ENCODE measurements at regions not wholly inside any gene's neighbourhood (a gene's known extent, or its start where the extent isn't known, plus 50 kb on each side); places are given as distances from the start of the nearest gene placed in this dataset.

DNA sequence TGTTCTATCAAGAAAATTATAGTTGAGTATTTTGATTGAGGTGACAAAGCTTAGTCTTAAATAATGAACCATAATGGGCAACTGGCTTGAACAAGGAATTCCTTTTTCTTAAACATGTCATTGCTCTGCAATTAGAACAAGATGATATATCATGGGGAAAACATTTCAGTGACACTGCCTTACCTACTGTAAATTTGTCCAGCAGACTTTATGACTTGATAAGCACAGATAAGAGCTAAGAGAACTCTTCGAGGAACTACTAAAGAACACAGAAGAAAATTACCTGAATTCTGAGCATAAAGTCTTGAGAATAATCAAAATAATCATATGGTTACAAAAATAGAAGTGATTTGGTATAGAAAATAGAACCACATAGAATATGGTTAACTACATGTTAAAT, 257.8 kb downstream of the PDHA2 start:
- no peak for DNase-seq (ENCODE audit: low spot score)

DNA sequence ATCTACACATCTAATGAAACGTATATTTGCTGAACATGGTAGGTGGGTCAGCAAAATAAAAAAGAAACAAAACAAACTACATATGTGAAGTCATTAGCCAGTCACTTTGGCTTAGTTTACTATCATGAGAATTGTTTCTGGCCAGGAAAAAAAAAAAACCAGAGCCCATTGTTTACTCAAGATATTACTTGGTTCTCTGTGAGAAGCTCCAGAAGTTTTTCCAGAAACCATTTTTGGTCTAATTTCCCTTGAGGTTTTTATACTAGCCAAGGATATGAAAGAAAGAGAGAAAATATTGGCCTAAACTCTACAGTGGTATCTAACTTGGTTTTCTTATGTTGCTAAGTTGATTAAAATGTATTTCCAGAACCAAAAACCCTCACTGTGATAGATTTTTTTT, 259.1 kb downstream of the PDHA2 start:
- DNase-seq (ENCODE audit: low spot score): no peak

DNA sequence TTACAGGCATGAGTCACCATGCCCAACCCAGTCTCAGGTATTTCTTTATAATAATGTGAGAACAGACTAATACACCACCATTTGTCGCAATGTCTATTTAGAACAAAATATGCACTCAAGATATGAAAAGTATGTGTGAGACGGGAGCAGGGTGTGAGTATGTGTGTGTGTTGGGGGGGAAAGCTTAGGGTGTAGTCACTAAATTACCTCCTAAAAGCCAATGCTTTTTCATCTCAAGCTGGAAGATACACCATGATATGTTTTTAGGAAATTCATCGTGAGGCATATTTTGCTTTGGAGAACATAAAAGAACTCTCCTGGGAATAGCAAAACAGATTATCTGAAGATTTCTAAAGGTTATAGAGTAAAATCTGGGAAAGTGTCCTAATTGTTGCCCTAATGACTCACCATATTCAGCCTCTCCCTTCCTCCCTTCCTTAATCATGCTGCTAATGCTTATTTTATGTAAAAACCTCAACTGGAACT, 262.7 kb downstream of the PDHA2 start:
- DNase-seq (ENCODE audit: low spot score): no peak

DNA sequence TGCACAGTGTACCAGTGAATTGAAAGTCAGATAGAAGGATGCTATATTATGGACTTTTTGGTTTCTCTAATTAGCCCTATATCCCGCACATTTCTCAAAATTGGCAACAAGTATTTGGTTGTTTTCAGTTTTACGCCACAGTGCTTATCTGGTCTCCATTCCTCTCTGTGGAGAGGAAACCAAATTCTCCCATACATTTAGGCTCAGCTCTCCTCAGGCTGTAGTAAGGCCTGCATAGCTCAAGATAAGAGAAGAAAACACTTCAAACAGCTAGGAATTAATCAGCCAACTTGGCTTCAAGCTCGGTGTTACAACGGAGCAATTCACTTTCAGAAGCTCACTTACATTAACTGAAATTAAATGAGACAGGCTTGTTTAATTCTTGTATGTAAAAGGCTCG, 263.2 kb downstream of the PDHA2 start:
- DNase-seq (ENCODE audit: low spot score): no peak

DNA sequence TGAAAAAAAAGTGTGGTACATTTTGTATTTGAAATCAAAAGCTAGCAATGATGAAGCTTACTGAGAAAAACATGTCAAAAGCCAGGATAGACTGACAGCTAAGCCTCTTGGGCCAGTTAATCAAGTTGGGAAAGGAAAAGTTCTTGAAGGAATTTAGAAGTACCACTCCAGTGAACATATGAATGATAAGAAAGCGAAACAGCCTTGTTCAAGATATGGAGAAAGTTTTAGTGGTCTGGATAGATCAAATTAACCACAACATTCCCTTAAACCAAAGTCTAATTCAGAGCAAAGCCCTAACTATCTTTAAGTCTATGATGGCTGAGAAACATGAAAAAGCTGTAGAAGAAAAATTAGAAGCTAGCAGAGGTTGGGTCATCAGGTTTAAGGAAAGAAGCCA, 268.3 kb downstream of the PDHA2 start:
- no peak for DNase-seq (ENCODE audit: low spot score)

DNA sequence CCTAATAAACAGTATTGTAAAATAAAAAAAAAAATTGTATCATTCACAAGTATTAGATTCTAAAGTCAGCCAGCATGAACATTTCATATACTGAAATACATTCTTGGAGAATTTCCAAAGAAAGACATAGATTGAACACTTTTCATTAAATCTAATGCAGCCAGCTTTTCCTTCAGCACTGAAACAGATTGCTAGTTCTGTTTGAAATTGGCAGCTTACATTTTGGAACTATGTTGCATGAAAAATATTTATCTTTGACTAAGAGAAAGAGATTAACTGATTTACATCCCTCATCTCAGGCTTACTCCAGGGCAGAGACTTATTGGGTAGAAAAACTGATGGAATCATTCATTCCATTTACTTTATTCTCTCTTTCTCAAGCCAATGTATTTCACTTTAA, 272.7 kb downstream of the PDHA2 start:
- DNase-seq (ENCODE audit: low spot score): no peak

DNA sequence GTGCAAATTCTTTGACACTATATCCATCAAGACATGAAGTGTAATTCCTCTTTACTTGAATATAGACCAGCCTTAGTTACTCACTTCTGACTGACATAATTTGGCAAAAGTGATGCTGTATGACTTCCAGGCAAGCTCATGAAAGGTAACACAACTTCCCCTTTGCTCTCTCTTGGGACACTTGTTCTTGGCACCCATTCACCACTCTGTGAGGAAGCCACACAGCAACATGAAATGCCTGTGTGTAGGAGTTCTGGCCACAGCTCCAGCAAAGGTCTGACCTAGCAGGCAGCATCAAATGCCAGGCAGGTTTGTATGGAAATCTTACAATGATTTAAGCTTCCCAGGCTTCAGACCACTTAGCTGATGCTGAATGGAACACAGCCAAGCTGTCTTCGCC, 280.3 kb downstream of the PDHA2 start:
- DNase-seq (ENCODE audit: low spot score): no peak

DNA sequence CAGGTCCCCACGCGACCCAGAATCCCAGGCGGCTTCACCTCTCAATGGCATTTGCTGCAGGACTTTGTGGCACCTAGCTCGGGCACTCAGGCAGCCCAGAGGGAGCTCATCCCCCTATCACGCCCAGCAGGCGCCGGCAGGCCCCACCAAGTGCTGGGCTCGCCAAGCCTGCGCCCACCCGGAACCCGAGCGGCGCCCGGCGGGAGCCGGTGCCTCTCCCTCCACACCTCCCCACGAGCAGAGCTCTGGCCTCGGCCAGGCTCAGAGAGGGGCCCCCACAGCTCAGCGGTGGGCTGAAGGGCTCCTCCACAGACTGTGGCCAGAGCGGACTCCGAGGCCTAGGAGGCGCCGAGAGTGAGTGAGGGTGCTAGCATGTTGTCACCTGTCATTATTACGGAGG, 286.3 kb downstream of the PDHA2 start:
- DNase-seq (ENCODE audit: low spot score): no peak

DNA sequence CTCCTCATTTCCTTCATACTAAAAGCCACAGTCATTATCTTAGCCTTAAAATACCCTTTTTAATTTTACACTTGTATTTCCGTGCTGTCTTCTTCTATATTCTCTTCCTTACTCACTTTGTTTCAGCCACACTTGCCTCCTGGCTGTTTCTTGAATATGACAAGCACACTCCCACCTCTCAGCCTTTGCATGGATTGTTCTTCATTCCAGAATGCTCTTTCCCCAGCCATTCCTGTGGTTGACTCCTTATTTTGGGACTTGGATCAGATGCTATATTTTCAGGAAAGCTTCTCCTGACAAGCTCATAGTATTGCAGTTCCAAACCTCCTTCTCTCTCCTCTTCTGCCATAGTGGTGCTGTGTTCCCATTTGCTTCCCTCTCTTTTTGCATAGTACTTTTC, 291.3 kb downstream of the PDHA2 start:
- no peak for DNase-seq (ENCODE audit: low spot score)

DNA sequence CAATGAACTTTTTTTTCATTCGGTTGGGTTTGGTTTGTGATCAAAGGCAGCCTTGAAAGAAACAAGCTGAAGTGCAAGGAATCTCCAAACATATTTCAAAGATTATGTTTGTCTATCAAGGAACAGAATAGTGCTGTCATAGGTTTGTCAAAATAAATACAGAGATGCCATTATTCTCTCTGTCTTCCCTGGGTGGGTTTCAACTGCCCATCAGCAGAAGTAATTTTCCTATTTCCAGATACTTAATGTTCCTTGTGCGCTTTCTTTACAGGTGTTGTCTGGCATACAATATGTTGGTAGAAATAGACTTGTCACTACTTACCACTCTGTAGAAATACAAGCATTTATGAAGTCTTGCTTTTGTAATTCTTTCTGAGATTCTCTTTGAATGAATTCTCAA, 294.9 kb downstream of the PDHA2 start:
- DNase-seq (ENCODE audit: low spot score): no peak

DNA sequence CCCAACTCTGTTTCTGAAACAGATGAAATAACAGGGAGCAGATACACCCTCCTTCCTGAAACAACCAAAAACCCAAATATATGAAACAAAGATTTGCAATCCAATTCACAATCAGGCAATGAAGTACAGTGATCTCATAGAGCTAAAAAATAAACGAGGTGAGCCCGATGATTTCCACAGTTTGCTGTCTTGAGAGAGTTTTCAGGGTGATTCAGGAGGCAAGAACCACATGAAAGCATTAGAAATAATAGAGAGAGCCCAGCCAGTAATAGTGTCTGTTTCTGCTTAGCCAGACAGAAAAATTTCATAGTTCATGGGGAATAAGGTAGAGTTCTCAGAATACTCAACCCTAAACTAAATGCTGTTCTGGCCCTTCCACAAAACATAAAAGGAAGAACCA, 296.2 kb downstream of the PDHA2 start:
- no peak for DNase-seq (ENCODE audit: low spot score)

DNA sequence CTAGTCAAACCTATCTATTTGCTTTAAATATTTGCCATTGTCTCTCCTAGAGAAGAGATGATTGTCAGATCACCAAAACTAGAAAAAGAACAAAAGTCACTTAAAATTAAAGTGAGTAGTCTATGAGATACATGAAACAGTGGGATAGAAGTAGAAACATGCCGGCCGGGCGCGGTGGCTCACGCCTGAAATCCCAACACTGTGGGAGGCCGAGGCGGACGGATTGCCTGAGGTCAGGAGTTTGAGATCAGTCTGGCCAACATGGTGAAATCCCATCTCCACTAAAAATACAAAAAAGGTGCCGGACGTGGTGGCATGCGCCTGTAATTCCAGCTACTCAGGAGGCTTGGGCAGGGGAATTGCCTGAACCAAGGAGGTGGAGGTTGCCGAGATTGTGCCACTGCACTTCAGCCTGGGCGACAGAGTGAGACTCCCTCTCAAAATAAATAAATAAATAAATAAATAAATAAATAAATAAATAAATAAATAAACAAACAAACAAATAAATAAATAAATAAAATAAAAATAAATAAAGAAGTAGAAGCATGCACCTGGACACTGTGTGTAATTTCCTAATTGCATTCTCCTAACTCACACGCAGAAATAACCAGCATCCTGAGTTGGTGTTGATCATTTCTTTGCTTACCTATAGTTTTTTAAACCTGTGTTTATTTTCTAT, 299.5 kb downstream of the PDHA2 start:
- DNase-seq (ENCODE audit: low spot score): no peak

DNA sequence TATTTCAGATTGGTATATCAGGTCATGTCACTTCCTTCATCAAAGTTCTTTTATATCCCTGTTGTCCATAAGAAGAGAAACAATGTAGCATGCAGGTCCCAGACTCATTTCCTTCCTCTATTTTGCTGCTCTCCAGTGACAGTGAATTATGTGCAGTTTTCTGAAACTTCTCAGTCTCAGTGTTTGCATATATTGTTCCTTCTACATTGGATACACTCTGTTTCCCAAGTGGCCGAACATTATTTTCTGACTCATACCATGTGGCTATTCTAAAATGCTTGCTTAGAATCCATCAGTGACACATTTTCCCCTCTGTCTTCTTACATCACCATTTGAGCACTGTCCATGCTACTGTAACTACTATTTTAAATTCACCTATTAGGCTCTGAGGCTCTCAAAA, 305.7 kb downstream of the PDHA2 start:
- DNase-seq (ENCODE audit: low spot score): no peak

DNA sequence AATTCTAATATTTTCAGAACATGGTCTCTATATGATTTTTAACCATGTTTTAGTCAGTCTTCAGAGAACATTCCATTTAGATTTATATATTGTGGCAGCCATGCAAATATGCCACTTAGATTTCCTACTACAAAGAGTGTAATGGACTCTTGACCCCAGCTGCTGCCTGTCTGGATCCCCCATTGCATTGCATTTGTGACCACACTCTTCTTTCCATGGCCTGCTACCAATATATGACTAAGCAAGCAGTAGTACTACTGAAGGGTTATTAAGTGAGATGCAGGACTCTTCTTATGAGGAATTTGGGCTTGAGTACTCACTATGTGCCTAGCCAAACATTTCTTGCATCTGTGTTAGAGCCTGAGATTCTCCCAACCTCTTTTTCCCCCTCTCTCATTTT, 306.8 kb downstream of the PDHA2 start:
- DNase-seq (ENCODE audit: low spot score): no peak

DNA sequence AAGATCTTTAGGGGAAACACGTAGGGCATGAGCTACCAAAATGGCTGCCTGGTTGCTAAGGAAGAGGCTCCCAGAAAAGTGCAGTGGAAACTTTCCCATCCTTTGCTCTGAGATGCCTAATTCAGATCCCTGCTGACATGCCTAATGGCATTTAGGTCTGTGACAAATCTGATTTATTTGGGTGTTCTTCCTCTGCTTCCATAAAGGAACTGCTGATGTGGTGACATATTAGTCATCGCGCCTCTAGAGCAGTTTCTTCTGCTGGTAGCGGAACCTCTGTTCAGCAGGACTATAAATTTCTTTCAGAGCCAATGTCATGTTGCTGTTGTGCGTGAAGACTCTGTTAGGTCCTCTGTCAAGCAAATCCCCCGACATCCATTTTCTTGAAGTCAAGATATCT, 310.0 kb downstream of the PDHA2 start:
- DNase-seq (ENCODE audit: low spot score): no peak

DNA sequence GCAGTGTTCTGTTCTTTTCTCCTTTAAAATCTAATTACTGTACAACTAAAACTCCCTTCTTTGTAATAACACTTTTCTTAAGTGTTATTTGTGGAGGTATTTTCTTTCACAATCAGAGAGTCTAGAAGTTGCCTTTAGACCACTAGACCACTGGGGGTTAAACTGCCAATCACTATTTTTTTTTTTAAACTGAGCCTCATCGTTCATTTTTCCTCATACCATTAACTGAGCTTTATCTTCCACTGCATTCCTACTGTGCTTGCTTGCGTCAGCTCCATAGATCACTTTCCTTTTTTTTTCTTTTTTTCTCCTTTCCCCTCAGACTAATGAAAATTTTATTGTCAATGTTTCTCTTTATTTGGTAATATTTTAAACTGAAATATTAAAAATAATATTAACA, 310.6 kb downstream of the PDHA2 start:
- DNase-seq (ENCODE audit: low spot score): no peak

DNA sequence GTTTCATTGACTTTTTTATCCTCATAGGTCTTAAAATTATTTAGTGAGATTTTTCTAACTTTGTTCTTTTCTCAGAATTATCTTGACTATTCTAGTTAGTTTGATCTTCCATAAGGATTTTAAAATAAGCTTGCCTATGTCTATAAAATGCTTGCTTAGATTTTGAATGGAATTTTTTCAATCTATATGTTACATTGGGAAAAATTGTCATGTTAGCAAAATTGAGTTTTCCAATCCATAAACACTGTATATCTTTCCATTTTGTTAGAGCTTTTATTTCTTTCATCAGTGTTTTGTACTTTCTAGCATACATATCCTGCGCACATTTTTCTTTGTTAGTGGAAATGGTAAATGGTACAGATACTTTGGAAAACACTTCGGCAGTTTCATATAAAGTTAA, 312.9 kb downstream of the PDHA2 start:
- DNase-seq (ENCODE audit: low spot score): no peak

DNA sequence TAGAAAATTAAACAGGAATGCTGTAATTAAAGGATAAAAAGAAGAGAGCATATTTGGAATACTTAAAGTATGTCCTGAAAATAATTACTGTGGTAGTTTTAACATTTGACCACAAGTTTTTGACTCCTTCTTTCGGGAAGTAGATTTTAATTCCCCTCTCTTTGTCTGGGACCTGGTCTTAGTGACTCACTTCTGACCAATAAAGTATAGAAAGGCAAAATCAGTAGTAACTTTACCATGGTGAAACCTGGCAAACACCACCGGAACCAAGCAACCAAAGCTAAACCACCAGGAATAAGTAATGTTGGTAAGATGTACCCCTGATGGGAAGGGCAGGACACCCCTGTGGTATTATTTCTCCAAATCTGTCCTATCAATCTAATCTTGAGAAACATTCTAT, 314.8 kb downstream of the PDHA2 start:
- no peak for DNase-seq (ENCODE audit: low spot score)

DNA sequence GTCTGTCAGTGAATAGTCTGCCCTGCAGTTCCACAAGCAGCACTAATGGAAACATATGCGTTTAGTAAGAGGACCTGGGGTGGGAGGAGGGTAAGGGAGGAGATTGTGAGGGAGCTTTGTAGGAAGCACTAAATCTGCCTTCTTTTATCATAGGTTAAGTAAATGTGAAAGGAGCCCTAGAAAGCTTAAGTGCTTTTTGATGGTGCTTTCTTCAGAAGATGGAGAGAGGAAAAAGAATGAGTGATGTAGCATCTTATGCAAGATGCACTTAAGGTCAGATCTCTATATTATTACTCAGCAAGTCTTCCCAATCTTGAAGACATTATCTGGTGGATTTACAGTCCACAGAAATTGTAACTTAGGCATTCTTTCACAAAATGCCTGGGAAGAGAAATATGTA, 322.7 kb downstream of the PDHA2 start:
- DNase-seq (ENCODE audit: low spot score): no peak

DNA sequence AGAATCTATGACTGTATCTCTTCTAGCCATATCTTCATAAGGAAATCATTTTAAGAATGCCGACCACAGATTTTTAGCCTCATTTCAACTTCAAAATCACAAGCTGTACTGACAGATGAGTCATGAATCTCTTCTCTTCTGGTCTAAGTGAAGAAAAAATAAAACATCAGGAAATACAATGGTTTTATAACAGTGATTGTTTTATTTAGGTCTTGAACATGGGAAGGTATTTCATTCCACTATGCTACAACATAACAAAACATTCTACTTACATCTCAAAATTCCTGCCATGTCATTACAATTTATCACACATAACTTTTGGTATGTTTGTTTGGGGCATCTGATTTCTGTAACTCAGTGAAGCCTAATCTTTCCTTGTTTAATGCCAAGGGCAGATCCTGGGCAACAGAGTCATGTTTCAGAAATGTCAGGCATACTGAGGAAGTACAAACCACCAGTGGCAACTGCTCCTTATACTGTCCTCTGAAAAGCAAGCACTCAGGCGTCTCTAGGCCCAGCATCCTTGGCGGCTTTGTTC, 325.0 kb downstream of the PDHA2 start:
- DNase-seq (ENCODE audit: low spot score): no peak

DNA sequence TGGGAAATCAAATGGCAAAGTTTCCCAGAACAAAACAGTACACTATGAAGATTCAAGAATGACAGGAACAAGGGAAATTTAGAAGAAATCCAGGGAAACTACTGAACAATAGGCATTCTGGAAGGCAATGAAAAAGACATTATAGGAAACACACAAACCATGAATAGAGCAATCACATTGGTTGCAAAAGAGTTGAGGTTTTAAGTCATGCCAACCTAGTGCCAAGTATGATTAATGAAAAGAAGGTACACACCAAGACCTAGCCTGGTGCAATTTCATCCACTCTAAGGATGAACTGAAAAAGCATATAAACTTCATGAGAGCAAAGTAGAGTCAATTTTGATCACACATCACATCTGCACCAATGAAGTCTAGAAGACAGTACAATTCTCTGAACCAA, 326.9 kb downstream of the PDHA2 start:
- DNase-seq (ENCODE audit: low spot score): no peak

DNA sequence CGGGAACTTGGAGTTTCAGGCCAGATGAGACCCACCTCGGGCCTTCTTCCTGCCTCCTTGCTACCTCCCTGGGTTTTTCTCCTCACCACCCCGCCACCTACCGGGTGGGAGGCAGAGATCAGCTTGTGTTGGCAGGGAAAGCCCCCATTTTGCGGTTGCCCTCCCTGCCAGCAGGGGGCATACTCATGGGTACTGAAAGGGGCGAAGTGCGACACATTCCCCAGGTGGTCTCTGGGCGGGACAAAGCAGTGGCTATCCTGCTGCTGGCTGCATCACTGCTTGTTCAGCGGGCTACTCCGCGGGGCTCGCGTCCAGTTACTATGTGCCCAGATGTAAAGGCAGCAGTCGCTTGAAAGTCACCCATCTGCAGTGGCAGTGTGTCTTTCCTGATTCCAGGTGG, 330.3 kb downstream of the PDHA2 start:
- DNase-seq (ENCODE audit: low spot score): no peak

DNA sequence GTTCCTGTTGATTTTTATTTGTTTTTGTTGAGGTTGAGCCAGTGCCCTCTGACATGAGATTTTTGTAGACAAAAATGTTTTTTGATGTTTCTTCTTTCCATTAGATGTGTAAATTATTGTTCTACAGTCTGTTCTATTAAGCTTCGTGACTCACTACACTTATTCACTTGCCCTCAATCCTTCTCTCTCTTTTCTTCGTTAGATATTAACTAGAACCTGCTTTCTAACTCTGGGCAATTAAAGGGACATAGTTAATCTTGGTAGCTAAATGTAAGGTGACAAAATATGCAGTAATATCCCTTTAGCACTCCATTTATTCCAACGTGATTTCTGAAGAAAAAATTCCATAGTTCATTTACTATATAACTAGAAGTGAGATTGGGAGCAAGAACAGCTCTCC, 333.9 kb downstream of the PDHA2 start:
- no peak for DNase-seq (ENCODE audit: low spot score)

DNA sequence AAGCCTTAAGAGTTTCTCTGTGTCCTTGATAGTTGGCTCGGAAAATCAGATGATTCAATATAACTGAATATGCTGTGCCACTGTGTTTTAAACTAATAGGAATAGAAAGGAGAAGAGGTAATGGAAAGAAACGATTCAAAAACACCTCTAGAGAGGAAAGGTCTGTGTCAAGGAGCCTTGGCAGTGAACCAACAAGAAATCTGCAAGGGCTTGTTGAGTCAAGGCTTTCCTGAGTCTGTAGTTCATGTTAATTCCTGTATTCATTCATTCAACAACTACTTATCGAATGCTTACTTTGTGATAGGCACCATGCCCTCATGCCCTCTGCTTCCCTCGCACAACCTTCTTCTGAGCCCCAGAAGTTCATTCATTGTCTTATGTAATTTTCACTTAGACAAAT, 336.0 kb downstream of the PDHA2 start:
- no peak for DNase-seq (ENCODE audit: low spot score)
